BJ (cell line): ENCODE measurements at regions not wholly inside any gene's neighbourhood (a gene's known extent, or its start where the extent isn't known, plus 50 kb on each side); places are given as distances from the start of the nearest gene placed in this dataset.
"Not testable (repeated sequence)": the region's sequence is repeated elsewhere in the genome, so short reads cannot be mapped to it uniquely, and the experiment has no call there.

Source experiments
- CTCF ChIA-PET: fragments of 350-600 bp; formaldehyde crosslinking; extraction: SDS; loops from one replicate; lab custom pipeline; 2021; ENCODE audit warnings: antibody characterized with exemption, inconsistent platforms; lab: Yijun Ruan, JAX
- POLR2A ChIA-PET: fragments of 300-600 bp; sonication (Branson Sonifier 250); formaldehyde crosslinking; extraction: SDS; loops from one replicate; lab custom pipeline; 2021; ENCODE audit warnings: antibody characterized with exemption; lab: Charles Lee
- DNase-seq: peaks from one replicate; pipeline ENCODE4 v3.0.0-alpha.2; 2011; ENCODE audit warnings: low read depth
- H3K27me3 ChIP-seq: 2 replicates; pipeline ENCODE4 v1.6.0; 2011; ENCODE audit warnings: low read length; ENCODE audit not compliant: control insufficient read depth, insufficient read depth
- H3K36me3 ChIP-seq: 2 replicates; pipeline ENCODE4 v1.5.1; 2011; ENCODE audit warnings: low read length; ENCODE audit not compliant: control insufficient read depth, insufficient read depth
- H3K4me3 ChIP-seq: 2 replicates; pipeline ENCODE4 v1.5.1; 2011; ENCODE audit warnings: low read depth, mild to moderate bottlenecking, control low read depth, low read length
- CTCF ChIP-seq: IDR thresholded peaks from 2 replicates; pipeline ENCODE4 v1.5.1; 2011; ENCODE audit warnings: low read depth, mild to moderate bottlenecking, control low read depth, inconsistent platforms, low read length, moderate library complexity; ENCODE audit not compliant: insufficient read depth

GRCh38 chr6:139519097-139519496 is 144.6 kb upstream of the CITED2 start:
- ChIA-PET CTCF (no interaction called here), POLR2A (interaction anchor here (1.0 to 1.2 kb wide), 2 partner anchors 144 to 149 kb away, joined by 4 to 5 read pairs; partner anchors contain the start of gene CITED2)
- DNase-seq, result no peak
- no peak for TF ChIP-seq CTCF
- Histone ChIP-seq H3K27me3 (no peaks in the 10 kb centered on the region), H3K4me3 (no peak overlapping the region), H3K36me3 (no peaks in the 10 kb centered on the region)

- Histone ChIP-seq H3K36me3 (no peaks in the 10 kb centered on the region), H3K4me3 (no peak overlapping the region), H3K27me3 (no peaks in the 10 kb centered on the region)
- no peak for TF ChIP-seq CTCF
- ChIA-PET POLR2A (no interaction called here), CTCF (interaction anchor here (1.0 kb wide), 1 partner anchor 9 kb away, joined by 3 read pairs; no protein-coding TSS in a partner anchor)
- no peak for DNase-seq
These were observed 144.2 kb upstream of the CITED2 start for GRCh38 chr6:139518556-139519091.

- POLR2A ChIA-PET, H3K4me3 ChIP-seq, DNase-seq, H3K36me3 ChIP-seq, H3K27me3 ChIP-seq: not testable (repeated sequence)
- CTCF ChIA-PET, result interaction anchor here (1.0 kb wide), 1 partner anchor 10 kb away, joined by 3 read pairs; no protein-coding TSS in a partner anchor
These were observed 143.6 kb upstream of the CITED2 start for GRCh38 chr6:139517998-139518555.

GRCh38 chr6:139515511-139515910 is 141.1 kb upstream of the CITED2 start:
- ChIA-PET CTCF (interaction anchor here (0.5 to 1.5 kb wide), 4 partner anchors 14 to 537 kb away, joined by 3 read pairs; no protein-coding TSS in a partner anchor), POLR2A (no interaction called here)
- DNase-seq, result no peak

GRCh38 chr6:139514819-139515218 is 140.4 kb upstream of the CITED2 start:
- no peaks in the 10 kb centered on the region for H3K36me3 ChIP-seq
- no peak overlapping the region for H3K4me3 ChIP-seq
- no peak for TF ChIP-seq CTCF
- POLR2A ChIA-PET, result no interaction called here
- CTCF ChIA-PET, result interaction anchor here (0.6 to 1.1 kb wide), 2 partner anchors 240 to 538 kb away, joined by 3 read pairs; no protein-coding TSS in a partner anchor
- DNase-seq, result no peak
- H3K27me3 ChIP-seq, result no peaks in the 10 kb centered on the region

More at GRCh38 chr6:139515511-139515910, 141.1 kb upstream of the CITED2 start:
- no peak for TF ChIP-seq CTCF
- Histone ChIP-seq H3K27me3 (no peaks in the 10 kb centered on the region), H3K4me3 (no peak overlapping the region), H3K36me3 (no peaks in the 10 kb centered on the region)
